HG03139 (cell line): ENCODE measurements at regions not wholly inside any gene's neighbourhood (a gene's known extent, or its start where the extent isn't known, plus 50 kb on each side); places are given as distances from the start of the nearest gene placed in this dataset.

Experiments
- ATAC-seq: cut with Tn5 transposase; IDR thresholded peaks from one replicate; pipeline ENCODE4 v1.9.1; 2021; ENCODE audit not compliant: unreplicated experiment

DNA sequence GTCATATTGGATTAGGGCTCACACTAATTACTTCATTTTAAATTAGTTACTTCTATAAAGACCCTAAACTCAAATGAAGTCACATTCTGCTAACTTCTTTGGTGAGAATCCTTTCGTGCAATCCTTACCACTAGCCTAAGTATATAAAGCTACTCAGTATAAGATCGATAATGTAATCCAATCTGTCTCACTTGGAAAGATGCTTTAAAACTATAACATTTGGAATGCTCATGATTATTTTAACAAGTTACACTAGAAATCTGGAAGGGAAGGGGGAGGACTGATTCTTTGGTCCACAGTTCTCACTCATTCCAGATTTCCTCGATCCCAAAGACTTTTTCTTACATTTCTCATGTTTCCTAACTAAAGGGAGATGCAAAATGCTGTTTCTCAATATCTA is 336.4 kb upstream of the SLIT2 start:
- ATAC-seq: no peak

GRCh38 chr4:19913650-19914049 is 338.1 kb upstream of the SLIT2 start:
- no peak for ATAC-seq

GRCh38 chr4:19910861-19911525 is 340.7 kb upstream of the SLIT2 start:
- no peak for ATAC-seq

- no peak for ATAC-seq
Measured at GRCh38 chr4:19905024-19905423, 346.7 kb upstream of the SLIT2 start.

- ATAC-seq: no peak
Measured at GRCh38 chr4:19888587-19888986, 363.1 kb upstream of the SLIT2 start.

DNA sequence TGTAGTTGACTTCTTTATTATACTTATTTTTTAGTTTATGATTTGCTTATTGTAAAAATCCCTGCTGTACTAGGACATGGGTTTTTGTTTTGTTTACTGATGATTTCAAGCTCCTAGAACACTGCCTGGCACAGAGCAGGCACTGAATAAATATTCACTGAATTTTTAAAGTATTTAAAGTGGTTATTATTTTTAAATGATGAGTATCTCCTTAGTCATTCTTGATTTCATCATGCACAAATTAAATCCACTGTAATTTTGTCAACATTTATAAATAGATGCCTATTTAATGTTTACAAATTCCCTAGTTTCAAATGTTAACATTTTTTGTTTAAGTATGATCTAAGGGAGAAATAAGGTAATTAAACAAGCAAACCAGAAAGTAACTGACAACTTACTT is 367.9 kb upstream of the SLIT2 start:
- ATAC-seq: no peak

- ATAC-seq: no peak
Measured at GRCh38 chr4:19880206-19880605, 371.5 kb upstream of the SLIT2 start.

DNA sequence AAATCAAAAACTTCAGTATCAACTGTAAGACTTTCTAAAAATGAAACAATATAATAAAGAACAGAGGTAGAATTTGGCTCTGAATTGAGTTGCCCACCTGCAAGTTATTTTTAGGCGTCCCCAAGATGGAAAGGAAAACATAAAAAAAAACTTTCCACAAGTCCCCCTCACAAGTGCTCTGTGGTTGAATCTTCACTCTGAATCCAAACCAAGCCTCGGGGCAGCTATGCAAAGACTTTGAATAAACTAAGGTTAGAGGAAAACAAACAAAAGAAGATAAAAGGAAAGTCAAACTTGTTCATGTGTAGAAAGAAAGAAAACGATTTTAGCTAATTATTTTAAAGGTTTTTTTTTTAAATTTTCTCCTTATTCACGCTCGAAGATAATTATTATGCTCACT is 372.4 kb upstream of the SLIT2 start:
- no peak for ATAC-seq

- ATAC-seq: no peak
Measured at GRCh38 chr4:19857991-19858390, 393.7 kb upstream of the SLIT2 start.

GRCh38 chr4:19857380-19857779 is 394.3 kb upstream of the SLIT2 start:
- no peak for ATAC-seq

GRCh38 chr4:19850909-19851308 is 400.8 kb upstream of the SLIT2 start:
- no peak for ATAC-seq

- no peak for ATAC-seq
Measured at GRCh38 chr4:19844446-19844845, 407.3 kb upstream of the SLIT2 start.

DNA sequence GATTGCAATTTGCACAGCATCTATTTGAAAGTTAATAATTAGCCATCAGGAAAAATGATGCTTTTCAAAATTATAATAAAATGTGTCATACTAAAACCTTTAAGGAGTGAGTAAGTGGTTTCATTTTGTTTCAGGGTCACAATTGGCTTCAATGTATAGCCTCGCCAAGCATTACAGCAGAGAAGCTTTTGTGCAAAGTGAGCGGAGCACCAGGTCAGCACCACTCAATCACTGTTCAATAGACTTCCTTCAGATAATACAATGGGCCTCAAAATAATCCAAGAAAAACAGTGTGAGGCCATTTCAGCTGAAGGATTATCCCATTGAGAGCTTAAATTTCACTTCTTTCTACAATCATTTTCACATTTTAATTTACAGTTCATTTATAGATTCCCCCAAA is 409.2 kb upstream of the SLIT2 start:
- ATAC-seq: no peak

DNA sequence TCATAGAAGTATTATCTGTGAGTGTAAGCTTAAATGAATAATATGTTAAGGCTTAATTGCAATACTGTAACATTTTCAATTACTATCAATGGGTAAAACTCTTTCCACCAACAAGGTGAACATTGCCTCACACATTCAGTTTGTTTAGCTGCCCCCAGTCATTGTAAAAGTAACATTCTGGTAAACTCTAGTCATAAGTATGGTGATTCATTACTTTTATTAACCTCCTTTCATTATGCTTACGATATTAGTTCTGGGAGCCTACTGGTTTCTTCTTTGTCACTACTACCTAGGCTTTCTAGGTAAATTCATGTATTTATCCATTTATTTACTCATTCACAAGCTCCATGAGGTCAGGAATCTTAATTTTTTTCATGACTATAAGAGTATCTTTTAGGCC is 412.8 kb upstream of the SLIT2 start:
- no peak for ATAC-seq

GRCh38 chr4:19835429-19835828 is 416.3 kb upstream of the SLIT2 start:
- ATAC-seq: no peak

DNA sequence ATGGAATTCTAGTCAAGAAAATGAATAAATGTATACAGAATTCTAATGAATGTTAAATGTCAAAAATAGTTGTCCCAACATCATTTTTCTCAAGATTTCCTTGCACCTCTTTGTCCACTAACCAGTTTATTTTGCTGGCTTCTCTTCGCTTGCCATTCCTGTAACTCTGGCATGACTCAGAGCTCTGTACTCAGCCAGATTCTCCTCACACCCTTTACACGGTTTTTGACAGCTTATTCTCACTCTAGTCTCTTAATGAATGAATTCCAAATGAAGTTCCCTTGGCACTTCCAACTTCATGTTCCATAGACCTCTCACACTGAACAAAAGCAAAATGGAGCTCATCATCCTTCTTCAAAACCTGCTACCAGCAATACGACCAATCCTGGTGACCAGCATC is 419.3 kb upstream of the SLIT2 start:
- no peak for ATAC-seq

DNA sequence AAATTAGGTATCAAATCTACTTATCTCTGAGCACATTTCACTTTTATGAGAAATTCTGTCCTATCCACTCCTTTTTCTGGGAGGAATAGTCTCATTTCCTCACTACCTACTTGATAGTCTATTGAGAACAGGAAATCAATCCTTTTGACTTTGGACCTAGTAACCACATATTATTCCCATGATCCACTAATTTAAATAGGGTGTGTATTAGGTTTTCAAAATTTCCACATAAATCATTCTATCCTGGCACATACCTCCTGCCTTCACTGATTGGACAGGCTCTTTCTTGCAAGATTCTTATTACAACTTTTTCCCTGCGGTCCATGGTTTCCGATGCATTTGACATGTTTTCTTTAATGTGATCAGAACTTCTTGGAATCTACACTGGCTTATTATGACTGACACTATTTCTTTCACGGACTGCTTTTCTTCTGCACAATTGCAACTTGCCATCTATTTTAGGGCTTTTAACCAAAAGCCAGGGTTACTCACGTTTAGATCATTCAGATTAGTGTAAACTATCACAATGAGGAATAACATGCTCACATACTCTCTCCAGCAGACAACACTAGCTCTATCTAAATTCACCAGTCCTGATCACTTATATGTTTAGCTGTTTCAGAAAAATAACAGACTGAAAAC is 419.9 kb upstream of the SLIT2 start:
- ATAC-seq: no peak

- ATAC-seq: no peak
Measured at GRCh38 chr4:19829101-19829500, 422.6 kb upstream of the SLIT2 start.

- no peak for ATAC-seq
Measured at GRCh38 chr4:19823781-19824180, 427.9 kb upstream of the SLIT2 start.

- no peak for ATAC-seq
Measured at GRCh38 chr4:19819737-19820136, 432.0 kb upstream of the SLIT2 start.

DNA sequence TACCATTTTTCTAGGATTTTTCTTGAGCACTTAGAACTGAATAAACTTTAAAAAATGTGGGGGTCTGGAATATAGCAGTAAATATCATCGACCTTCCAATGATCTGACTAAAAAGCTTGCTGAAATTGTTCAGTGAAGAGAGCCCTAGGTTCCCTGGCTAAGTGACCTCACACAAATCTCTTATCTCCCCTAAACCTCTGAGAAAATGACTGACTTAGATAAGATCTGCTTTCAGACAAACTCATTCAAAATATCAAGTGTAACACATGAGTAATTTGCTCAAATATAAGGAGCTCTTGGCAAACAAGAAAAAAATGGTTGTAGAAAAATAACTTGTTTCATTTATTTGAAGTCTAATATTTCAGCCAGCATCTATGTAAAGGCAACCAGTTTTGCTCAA is 441.7 kb upstream of the SLIT2 start:
- no peak for ATAC-seq

DNA sequence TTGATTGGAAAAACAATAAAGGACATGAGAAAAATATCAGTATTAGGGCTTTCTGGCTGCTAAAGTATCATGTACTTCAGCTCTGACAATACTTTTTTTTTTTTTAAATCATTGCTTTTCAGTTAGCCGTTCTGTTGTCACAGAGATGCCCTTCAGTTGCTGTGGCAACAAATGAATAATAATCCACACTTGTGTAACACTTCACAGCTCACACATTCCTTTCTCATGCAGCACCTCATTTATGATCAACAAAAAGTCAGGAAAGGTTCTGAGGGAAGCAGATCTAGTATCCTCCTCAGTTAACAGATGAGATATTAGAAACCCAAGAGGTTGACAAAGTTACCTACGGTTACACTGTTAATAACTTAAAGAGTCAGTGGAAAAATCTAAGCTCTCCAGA is 444.2 kb upstream of the SLIT2 start:
- ATAC-seq: no peak

- no peak for ATAC-seq
Measured at GRCh38 chr4:19806865-19807264, 444.8 kb upstream of the SLIT2 start.
